Neural cell (in vitro differentiated cells): ENCODE measurements at regions not wholly inside any gene's neighbourhood (a gene's known extent, or its start where the extent isn't known, plus 50 kb on each side); places are given as distances from the start of the nearest gene placed in this dataset.

Experiments
- H2AFZ ChIP-seq: fragments of 200-600, 300-800 bp; sonication (generic), shearing (Covaris generic); 2 replicates; pipeline ENCODE4 v1.6.0; 2014; ENCODE audit warnings: low read depth, mild to moderate bottlenecking, antibody characterized with exemption, low read length, moderate library complexity
- H3F3A ChIP-seq: fragments of 200-600 bp; shearing (Covaris generic); 2 replicates; pipeline ENCODE4 v1.6.1; 2016; ENCODE audit warnings: mild to moderate bottlenecking, moderate library complexity, mixed read lengths, antibody characterized with exemption, low read length; ENCODE audit not compliant: insufficient read depth, poor library complexity, severe bottlenecking
- H3K27ac ChIP-seq: fragments of 200-600, 300-800 bp; sonication (generic), shearing (Covaris generic); 2 replicates; pipeline ENCODE4 v1.5.1; 2014; ENCODE audit warnings: mild to moderate bottlenecking, low read length, moderate library complexity
- H3K27me3 ChIP-seq: fragments of 300-800, 200-600 bp; sonication (generic), shearing (Covaris generic); 2 replicates; pipeline ENCODE4 v1.6.0; 2014; ENCODE audit warnings: mild to moderate bottlenecking, low read depth, low read length, moderate library complexity; ENCODE audit not compliant: insufficient read depth
- H3K36me3 ChIP-seq: fragments of 300-800, 200-600 bp; sonication (generic), shearing (Covaris generic); 2 replicates; pipeline ENCODE4 v1.5.1; 2014; ENCODE audit warnings: mild to moderate bottlenecking, antibody characterized with exemption, low read length, moderate library complexity; ENCODE audit not compliant: insufficient read depth
- H3K4me2 ChIP-seq: fragments of 300-800, 200-600 bp; sonication (generic), shearing (Covaris generic); 2 replicates; pipeline ENCODE4 v1.6.0; 2014; ENCODE audit warnings: mild to moderate bottlenecking, low read length
- H3K4me3 ChIP-seq: fragments of 300-800, 200-600 bp; sonication (generic), shearing (Covaris generic); 2 replicates; pipeline ENCODE4 v1.5.1; 2014; ENCODE audit warnings: mild to moderate bottlenecking, low read length, moderate library complexity
- H3K79me2 ChIP-seq: fragments of 200-600 bp; shearing (Covaris generic); replicated peaks from 2 replicates; pipeline ENCODE4 v1.6.0; 2014; ENCODE audit warnings: mild to moderate bottlenecking, low read length, moderate library complexity; ENCODE audit not compliant: insufficient read depth
- H3K9ac ChIP-seq: fragments of 300-800, 200-600 bp; sonication (generic), shearing (Covaris generic); 2 replicates; pipeline ENCODE4 v1.6.1; 2016; ENCODE audit warnings: mild to moderate bottlenecking, low read length, mixed read lengths
- H3K9me2 ChIP-seq: fragments of 200-600 bp; shearing (Covaris generic); 2 replicates; pipeline ENCODE4 v1.6.1; 2016; ENCODE audit warnings: mild to moderate bottlenecking, low read length, mixed read lengths; ENCODE audit not compliant: insufficient read depth
- H3K9me3 ChIP-seq: fragments of 200-600, 300-800 bp; sonication (generic), shearing (Covaris generic); 2 replicates; pipeline ENCODE4 v1.6.1; 2016; ENCODE audit warnings: mild to moderate bottlenecking, mixed run types, low read length, moderate library complexity, mixed read lengths
- H4K20me1 ChIP-seq: fragments of 200-600 bp; shearing (Covaris generic); 2 replicates; pipeline ENCODE4 v1.6.1; 2016; ENCODE audit warnings: mild to moderate bottlenecking, mixed run types; ENCODE audit not compliant: insufficient read depth
- CTCF ChIP-seq: fragments of 450-650 bp; IDR thresholded peaks from 2 replicates; pipeline ENCODE4 v1.5.1; 2014; ENCODE audit warnings: antibody characterized with exemption, mild to moderate bottlenecking, moderate library complexity; ENCODE audit not compliant: poor library complexity, severe bottlenecking
- EP300 ChIP-seq: fragments of 450-650 bp; conservative IDR thresholded peaks from 2 replicates; pipeline ENCODE4 v1.6.1; 2014; ENCODE audit warnings: antibody characterized with exemption, mild to moderate bottlenecking, moderate library complexity; ENCODE audit not compliant: poor library complexity, severe bottlenecking
- EZH2 ChIP-seq: fragments of 200-600, 300-800 bp; shearing (Covaris generic), sonication (generic); IDR thresholded peaks from 2 replicates; pipeline ENCODE4 v1.6.1; 2014; ENCODE audit warnings: antibody characterized with exemption, low read length, borderline replicate concordance, mild to moderate bottlenecking; ENCODE audit not compliant: insufficient read depth, poor library complexity, severe bottlenecking
- MXI1 ChIP-seq: fragments of 450-650 bp; conservative IDR thresholded peaks from 2 replicates; pipeline ENCODE4 v1.6.1; 2014; ENCODE audit warnings: antibody characterized with exemption, mild to moderate bottlenecking; ENCODE audit not compliant: poor library complexity, severe bottlenecking
- POLR2AphosphoS5 ChIP-seq: IDR thresholded peaks from 2 replicates; pipeline ENCODE4 v1.6.1; 2012
- RAD21 ChIP-seq: fragments of 450-650 bp; conservative IDR thresholded peaks from 2 replicates; pipeline ENCODE4 v1.6.1; 2014; ENCODE audit warnings: antibody characterized with exemption, mild to moderate bottlenecking, moderate library complexity
- SMC3 ChIP-seq: fragments of 450-650 bp; conservative IDR thresholded peaks from 2 replicates; pipeline ENCODE4 v1.6.1; 2014; ENCODE audit warnings: antibody characterized with exemption, mild to moderate bottlenecking, moderate library complexity; ENCODE audit not compliant: poor library complexity
- TAF1 ChIP-seq: IDR thresholded peaks from 2 replicates; pipeline ENCODE4 v1.6.1; 2012; ENCODE audit warnings: low read depth
- TF ChIP-seq, protein P1 (sequence below): IDR thresholded peaks from 2 replicates; pipeline ENCODE4 v1.6.1; 2012; ENCODE audit warnings: borderline replicate concordance

GRCh38 chr9:71191708-71192107, 70.3 kb upstream of the TRPM3 start:
- H3K4me3 ChIP-seq = no peak overlapping the region
- H3K79me2 ChIP-seq = no peaks in the 10 kb centered on the region
- no peak overlapping the region for H3K9ac ChIP-seq
- H2AFZ ChIP-seq = no peak overlapping the region
- no peak overlapping the region for H3K4me2 ChIP-seq
- TF ChIP-seq, protein P1, sequence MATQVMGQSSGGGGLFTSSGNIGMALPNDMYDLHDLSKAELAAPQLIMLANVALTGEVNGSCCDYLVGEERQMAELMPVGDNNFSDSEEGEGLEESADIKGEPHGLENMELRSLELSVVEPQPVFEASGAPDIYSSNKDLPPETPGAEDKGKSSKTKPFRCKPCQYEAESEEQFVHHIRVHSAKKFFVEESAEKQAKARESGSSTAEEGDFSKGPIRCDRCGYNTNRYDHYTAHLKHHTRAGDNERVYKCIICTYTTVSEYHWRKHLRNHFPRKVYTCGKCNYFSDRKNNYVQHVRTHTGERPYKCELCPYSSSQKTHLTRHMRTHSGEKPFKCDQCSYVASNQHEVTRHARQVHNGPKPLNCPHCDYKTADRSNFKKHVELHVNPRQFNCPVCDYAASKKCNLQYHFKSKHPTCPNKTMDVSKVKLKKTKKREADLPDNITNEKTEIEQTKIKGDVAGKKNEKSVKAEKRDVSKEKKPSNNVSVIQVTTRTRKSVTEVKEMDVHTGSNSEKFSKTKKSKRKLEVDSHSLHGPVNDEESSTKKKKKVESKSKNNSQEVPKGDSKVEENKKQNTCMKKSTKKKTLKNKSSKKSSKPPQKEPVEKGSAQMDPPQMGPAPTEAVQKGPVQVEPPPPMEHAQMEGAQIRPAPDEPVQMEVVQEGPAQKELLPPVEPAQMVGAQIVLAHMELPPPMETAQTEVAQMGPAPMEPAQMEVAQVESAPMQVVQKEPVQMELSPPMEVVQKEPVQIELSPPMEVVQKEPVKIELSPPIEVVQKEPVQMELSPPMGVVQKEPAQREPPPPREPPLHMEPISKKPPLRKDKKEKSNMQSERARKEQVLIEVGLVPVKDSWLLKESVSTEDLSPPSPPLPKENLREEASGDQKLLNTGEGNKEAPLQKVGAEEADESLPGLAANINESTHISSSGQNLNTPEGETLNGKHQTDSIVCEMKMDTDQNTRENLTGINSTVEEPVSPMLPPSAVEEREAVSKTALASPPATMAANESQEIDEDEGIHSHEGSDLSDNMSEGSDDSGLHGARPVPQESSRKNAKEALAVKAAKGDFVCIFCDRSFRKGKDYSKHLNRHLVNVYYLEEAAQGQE = no peak
- TF ChIP-seq SMC3 (no peak), EP300 (no peak), EZH2 (no peak), TAF1 (no peak), POLR2AphosphoS5 (no peak), RAD21 (no peak), MXI1 (no peak), CTCF (no peak)
- H3K9me2 ChIP-seq = no peaks in the 10 kb centered on the region
- H4K20me1 ChIP-seq = no peaks in the 10 kb centered on the region
- H3K36me3 ChIP-seq = no peaks in the 10 kb centered on the region
- no peaks in the 10 kb centered on the region for H3K27me3 ChIP-seq
- H3F3A ChIP-seq = no peaks in the 10 kb centered on the region
- no peaks in the 10 kb centered on the region for H3K9me3 ChIP-seq
- H3K27ac ChIP-seq = no peak overlapping the region

DNA sequence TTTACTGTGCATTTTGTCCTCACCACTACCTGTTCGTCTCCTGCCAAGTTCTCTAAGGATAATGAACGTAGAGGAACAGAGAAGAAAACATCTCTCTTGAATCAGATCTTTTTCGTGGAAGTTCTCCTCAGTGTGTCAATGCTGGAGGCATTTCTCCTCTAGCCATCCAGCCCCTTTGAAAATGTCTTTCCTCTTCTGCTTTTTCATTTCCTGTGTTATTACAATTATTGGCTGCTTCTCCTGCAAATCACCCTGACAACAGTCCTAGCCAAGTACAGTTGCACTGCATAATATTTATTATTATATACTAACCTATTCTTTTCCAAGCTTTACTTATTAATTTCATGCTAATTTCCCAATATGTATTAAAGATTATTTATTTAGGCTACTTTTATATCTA, 61.8 kb upstream of the TRPM3 start:
- no peak overlapping the region for H3K4me2 ChIP-seq
- TF ChIP-seq EP300 (no peak), POLR2AphosphoS5 (no peak), MXI1 (no peak), RAD21 (no peak), TAF1 (no peak), SMC3 (no peak), CTCF (no peak), EZH2 (no peak)
- TF ChIP-seq, protein P1 = no peak
- no peaks in the 10 kb centered on the region for H3K79me2 ChIP-seq
- H2AFZ ChIP-seq = no peak overlapping the region
- H4K20me1 ChIP-seq = no peaks in the 10 kb centered on the region
- no peaks in the 10 kb centered on the region for H3K27me3 ChIP-seq
- no peak overlapping the region for H3K4me3 ChIP-seq
- H3K9ac ChIP-seq = no peak overlapping the region
- H3K9me3 ChIP-seq = no peaks in the 10 kb centered on the region
- H3K9me2 ChIP-seq = no peaks in the 10 kb centered on the region
- no peak overlapping the region for H3K27ac ChIP-seq
- H3K36me3 ChIP-seq = no peaks in the 10 kb centered on the region
- H3F3A ChIP-seq = no peaks in the 10 kb centered on the region
